GM23248 (cell line): ENCODE measurements at regions not wholly inside any gene's neighbourhood (a gene's known extent, or its start where the extent isn't known, plus 50 kb on each side); places are given as distances from the start of the nearest gene placed in this dataset.

Experiments used
- EZH2 ChIP-seq: fragments of 200-600 bp; sonication (generic); IDR thresholded peaks from 2 replicates; pipeline ENCODE4 v1.6.1; 2018; ENCODE audit warnings: antibody characterized with exemption, mild to moderate bottlenecking; ENCODE audit not compliant: insufficient read depth, poor library complexity, severe bottlenecking
- EZH2phosphoT487 ChIP-seq: fragments of 200-600 bp; sonication (generic); IDR thresholded peaks from 2 replicates; pipeline ENCODE4 v1.6.1; 2018; ENCODE audit warnings: antibody characterized with exemption, moderate library complexity, mild to moderate bottlenecking, low read depth; ENCODE audit not compliant: insufficient read depth

DNA sequence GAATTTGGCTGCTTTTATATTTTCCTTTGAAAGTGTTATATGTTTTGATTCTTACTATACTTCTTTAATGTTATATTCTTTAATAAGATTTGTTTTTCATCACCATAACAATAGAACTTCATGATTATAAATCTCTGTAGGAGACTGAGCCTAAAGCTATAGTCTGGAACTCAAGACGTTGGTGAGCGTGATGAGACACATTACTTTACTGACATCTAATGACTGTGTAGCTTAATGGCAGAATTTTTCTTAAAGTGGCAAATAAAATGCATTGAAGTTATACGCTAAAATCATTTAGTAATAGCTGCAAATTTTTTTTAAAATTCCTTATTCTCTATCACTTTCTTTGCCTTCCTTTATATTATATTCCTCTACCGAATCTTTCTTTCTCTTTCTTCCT lies 56.1 kb upstream of the HAO2 start:
- TF ChIP-seq EZH2 (no peak), EZH2phosphoT487 (no peak)
